Right renal pelvis (tissue), 4 donors: ENCODE measurements at regions not wholly inside any gene's neighbourhood (a gene's known extent, or its start where the extent isn't known, plus 50 kb on each side); places are given as distances from the start of the nearest gene placed in this dataset.
"Not testable (repeated sequence)": the region's sequence is repeated elsewhere in the genome, so short reads cannot be mapped to it uniquely, and the experiment has no call there.

Experiments used
- DNase-seq, 4 donors: peaks; one replicate each; pipeline ENCODE4 v3.0.0-alpha.2; 2013; ENCODE audit warnings: low read depth in 4 of 4, low spot score in 3 of 4, missing footprints in 1 of 4

- DNase-seq, result no peak
Measured at GRCh38 chr16:72658888-72659717, 388.8 kb downstream of the ZFHX3 start.

GRCh38 chr16:72657791-72658190, 390.1 kb downstream of the ZFHX3 start:
- no peak for DNase-seq

GRCh38 chr16:72657164-72657563, 390.8 kb downstream of the ZFHX3 start:
- no peak for DNase-seq

- DNase-seq, result no peak
Measured at GRCh38 chr16:72654535-72654934, 393.4 kb downstream of the ZFHX3 start.

GRCh38 chr16:72649254-72649944, 398.5 kb downstream of the ZFHX3 start:
- no peak for DNase-seq

- DNase-seq, result no peak
Measured at GRCh38 chr16:72646615-72647014, 401.3 kb downstream of the ZFHX3 start.

GRCh38 chr16:72645538-72645937, 402.4 kb downstream of the ZFHX3 start:
- no peak for DNase-seq

- DNase-seq, result no peak
Measured at GRCh38 chr16:72644911-72645310, 403.0 kb downstream of the ZFHX3 start.

GRCh38 chr16:72639494-72639893, 408.4 kb downstream of the ZFHX3 start:
- DNase-seq, result no peak

GRCh38 chr16:72637306-72637705, 410.6 kb downstream of the ZFHX3 start:
- DNase-seq, result no peak

- no peak for DNase-seq
Measured at GRCh38 chr16:72635694-72636093, 412.2 kb downstream of the ZFHX3 start.

- no peak for DNase-seq
Measured at GRCh38 chr16:72635104-72635503, 412.8 kb downstream of the ZFHX3 start.

GRCh38 chr16:72627182-72627896, 420.6 kb downstream of the ZFHX3 start:
- not testable (repeated sequence) for DNase-seq

- DNase-seq, result no peak
Measured at GRCh38 chr16:72626623-72627022, 421.3 kb downstream of the ZFHX3 start.

GRCh38 chr16:72621651-72622050, 426.3 kb downstream of the ZFHX3 start:
- DNase-seq, result no peak

- DNase-seq, result no peak
Measured at GRCh38 chr16:72620853-72621252, 427.1 kb downstream of the ZFHX3 start.

- no peak for DNase-seq
Measured at GRCh38 chr16:72620348-72620747, 427.6 kb downstream of the ZFHX3 start.

GRCh38 chr16:72615856-72616255, 432.1 kb downstream of the ZFHX3 start:
- DNase-seq, result no peak

GRCh38 chr16:72612718-72613117, 435.2 kb downstream of the ZFHX3 start:
- no peak for DNase-seq

GRCh38 chr16:72612256-72612655, 435.7 kb downstream of the ZFHX3 start:
- DNase-seq, result no peak

GRCh38 chr16:72609933-72610332, 438.0 kb upstream of the PMFBP1 start:
- DNase-seq, result no peak
